ENCODE measurements at regions not wholly inside any gene's neighbourhood (a gene's known extent, or its start where the extent isn't known, plus 50 kb on each side); places are given as distances from the start of the nearest gene placed in this dataset.

- Histone ChIP-seq H3K27ac (ENCODE audit: extremely low read depth, low read depth, low read length) (no peak overlapping the region), H3K4me3 (ENCODE audit: low read depth, low read length) (no peak overlapping the region), H3K9me3 (ENCODE audit: control insufficient read depth, insufficient read depth, low read depth, low read length) (no peaks in the 10 kb centered on the region), H3K36me3 (ENCODE audit: control insufficient read depth in 2 of 2, insufficient read depth in 1 of 2, low read length in 2 of 2) (no peaks in the 10 kb centered on the region), H3K4me1 (ENCODE audit: control insufficient read depth, insufficient read depth, low read length) (no peaks in the 10 kb centered on the region)
- TF ChIP-seq ZFP3 (tag by site-specific recombination; IDR thresholded peaks at IDR 0.05; ENCODE audit: low read depth) (no peak), ZNF280C (tag by site-specific recombination; IDR thresholded peaks at IDR 0.05) (no peak), ZNF544 (tag by site-specific recombination; IDR thresholded peaks at IDR 0.05) (no peak), SALL2 (tag by site-specific recombination; IDR thresholded peaks at IDR 0.05; ENCODE audit: borderline replicate concordance) (no peak), ZNF10 (tag by site-specific recombination; IDR thresholded peaks at IDR 0.05) (no peak), ZNF18 (tag by site-specific recombination; IDR thresholded peaks at IDR 0.05) (no peak), REPIN1 (tag by site-specific recombination; IDR thresholded peaks at IDR 0.05; ENCODE audit: low read depth) (no peak), ZNF621 (tag by site-specific recombination; IDR thresholded peaks at IDR 0.05) (no peak), ZNF423 (tag by site-specific recombination; IDR thresholded peaks at IDR 0.05) (no peak), ZFP37 (tag by site-specific recombination; IDR thresholded peaks at IDR 0.05) (no peak), WT1 (tag by site-specific recombination; IDR thresholded peaks at IDR 0.05) (no peak), ZNF112 (tag by site-specific recombination; IDR thresholded peaks at IDR 0.05) (no peak), ZNF398 (tag by site-specific recombination; IDR thresholded peaks at IDR 0.05) (no peak)
- ChIA-PET POLR2A (no interaction called here), CTCF (no interaction called here)
Measured at GRCh38 chr2:234821946-234822475, 129.8 kb upstream of the SH3BP4 start.

- CTCF ChIA-PET, result interaction anchor here (0.8 kb wide), 1 partner anchor 13 kb away, joined by 3 read pairs; no protein-coding TSS in a partner anchor
- H3K9me3 ChIP-seq (ENCODE audit: control insufficient read depth, insufficient read depth, low read depth, low read length), result no peaks in the 10 kb centered on the region
Measured at GRCh38 chr2:234818937-234819336, 132.9 kb upstream of the SH3BP4 start.

GRCh38 chr2:234816491-234816890, 135.3 kb upstream of the SH3BP4 start:
- H3K4me3 ChIP-seq (ENCODE audit: low read depth, low read length), result no peak overlapping the region
- CTCF ChIA-PET, result no interaction called here
- no peaks in the 10 kb centered on the region for H3K9me3 ChIP-seq (ENCODE audit: control insufficient read depth, insufficient read depth, low read depth, low read length)
- POLR2A ChIA-PET, result no interaction called here
- no peak overlapping the region for H3K27ac ChIP-seq (ENCODE audit: extremely low read depth, low read depth, low read length)
- H3K36me3 ChIP-seq (ENCODE audit: control insufficient read depth in 2 of 2, insufficient read depth in 1 of 2, low read length in 2 of 2), result no peaks in the 10 kb centered on the region
- no peak for TF ChIP-seq ZNF175 (tag by site-specific recombination; IDR thresholded peaks at IDR 0.05)
- TF ChIP-seq HOXA7 (CRISPR knock-in tag; IDR thresholded peaks at IDR 0.05; ENCODE audit: borderline replicate concordance), result no peak
- TF ChIP-seq ATF2 (tag by site-specific recombination; IDR thresholded peaks at IDR 0.05; ENCODE audit: low read depth), result no peak
- no peak for TF ChIP-seq ZNF362 (tag by site-specific recombination; IDR thresholded peaks at IDR 0.05)
- no peak for TF ChIP-seq SP7 (tag by site-specific recombination; IDR thresholded peaks at IDR 0.05)
- no peak for TF ChIP-seq ZSCAN23 (tag by site-specific recombination; IDR thresholded peaks at IDR 0.05)
- TF ChIP-seq KLF1 (tag by site-specific recombination; IDR thresholded peaks at IDR 0.05), result no peak
- no peaks in the 10 kb centered on the region for H3K4me1 ChIP-seq (ENCODE audit: control insufficient read depth, insufficient read depth, low read length)

More at GRCh38 chr2:234818937-234819336, 132.9 kb upstream of the SH3BP4 start:
- POLR2A ChIA-PET, result no interaction called here
- H3K27ac ChIP-seq (ENCODE audit: extremely low read depth, low read depth, low read length), result no peak overlapping the region
- H3K36me3 ChIP-seq (ENCODE audit: control insufficient read depth in 2 of 2, insufficient read depth in 1 of 2, low read length in 2 of 2), result no peaks in the 10 kb centered on the region
- no peak overlapping the region for H3K4me3 ChIP-seq (ENCODE audit: low read depth, low read length)
- TF ChIP-seq SCRT2 (tag by site-specific recombination; IDR thresholded peaks at IDR 0.05) (peak; percentile 52; the same call in 1 of the 2 replicates), OSR2 (tag by site-specific recombination; IDR thresholded peaks at IDR 0.05) (no peak), ZBTB8A (tag by site-specific recombination; IDR thresholded peaks at IDR 0.05) (no peak)
- no peaks in the 10 kb centered on the region for H3K4me1 ChIP-seq (ENCODE audit: control insufficient read depth, insufficient read depth, low read length)

Measured in HEK293 (cell line).